ENCODE measurements at regions not wholly inside any gene's neighbourhood (a gene's known extent, or its start where the extent isn't known, plus 50 kb on each side); places are given as distances from the start of the nearest gene placed in this dataset.

GRCh38 chr16:80144191-80144590 lies 396.6 kb upstream of the DYNLRB2 start:
- no peaks in the 10 kb centered on the region for H3K36me3 Mint-ChIP-seq (ENCODE audit: low read depth)
- H3K4me1 Mint-ChIP-seq: no peaks in the 10 kb centered on the region
- intact Hi-C loops (cut with micrococcal nuclease): no loop called here
- CTCF ChIA-PET: no interaction called here
- peaks cover 3% of the 10 kb centered on the region for H3K27me3 Mint-ChIP-seq
- DNase-seq (no peak), ATAC-seq (ENCODE audit: low read depth) (no peak)
- no peak overlapping the region for H3K27ac Mint-ChIP-seq
- peaks cover 4% of the 10 kb centered on the region for H3K9me3 Mint-ChIP-seq
- no peak for TF ChIP-seq CTCF (IDR thresholded peaks at IDR 0.05)
- H3K4me3 Mint-ChIP-seq: no peak overlapping the region
- POLR2A ChIA-PET: no interaction called here

GRCh38 chr16:80142940-80143339 lies 397.9 kb upstream of the DYNLRB2 start:
- H3K27me3 Mint-ChIP-seq: peaks cover 3% of the 10 kb centered on the region
- intact Hi-C loops (cut with micrococcal nuclease): no loop called here
- peaks cover 4% of the 10 kb centered on the region for H3K9me3 Mint-ChIP-seq
- no peak overlapping the region for H3K4me3 Mint-ChIP-seq
- ChIA-PET CTCF (no interaction called here), POLR2A (no interaction called here)
- H3K36me3 Mint-ChIP-seq (ENCODE audit: low read depth): no peaks in the 10 kb centered on the region
- H3K27ac Mint-ChIP-seq: no peak overlapping the region
- no peak for ATAC-seq (ENCODE audit: low read depth)
- H3K4me1 Mint-ChIP-seq: no peaks in the 10 kb centered on the region
- DNase-seq: no peak
- no peak for TF ChIP-seq CTCF (IDR thresholded peaks at IDR 0.05)

- no peak for ATAC-seq (ENCODE audit: low read depth)
- no peak overlapping the region for H3K27ac Mint-ChIP-seq
- CTCF ChIA-PET: no interaction called here
- no peak for TF ChIP-seq CTCF (IDR thresholded peaks at IDR 0.05)
- peaks cover 3% of the 10 kb centered on the region for H3K27me3 Mint-ChIP-seq
- H3K36me3 Mint-ChIP-seq (ENCODE audit: low read depth): no peaks in the 10 kb centered on the region
- no peak overlapping the region for H3K4me3 Mint-ChIP-seq
- POLR2A ChIA-PET: no interaction called here
- intact Hi-C loops (cut with micrococcal nuclease): no loop called here
- DNase-seq: no peak
- H3K4me1 Mint-ChIP-seq: no peaks in the 10 kb centered on the region
- peaks cover 4% of the 10 kb centered on the region for H3K9me3 Mint-ChIP-seq
Observed at GRCh38 chr16:80142281-80142680, 398.5 kb upstream of the DYNLRB2 start.

- no peak overlapping the region for H3K27ac Mint-ChIP-seq
- intact Hi-C loops (cut with micrococcal nuclease): no loop called here
- H3K4me1 Mint-ChIP-seq: no peaks in the 10 kb centered on the region
- no peak for ATAC-seq (ENCODE audit: low read depth)
- H3K4me3 Mint-ChIP-seq: no peak overlapping the region
- ChIA-PET CTCF (no interaction called here), POLR2A (no interaction called here)
- TF ChIP-seq CTCF (IDR thresholded peaks at IDR 0.05): no peak
- no peaks in the 10 kb centered on the region for H3K36me3 Mint-ChIP-seq (ENCODE audit: low read depth)
- no peaks in the 10 kb centered on the region for H3K9me3 Mint-ChIP-seq
- no peak for DNase-seq
- H3K27me3 Mint-ChIP-seq: peaks cover 2% of the 10 kb centered on the region
Observed at GRCh38 chr16:80129791-80130190, 411.0 kb upstream of the DYNLRB2 start.

- DNase-seq (no peak), ATAC-seq (ENCODE audit: low read depth) (no peak)
- ChIA-PET POLR2A (no interaction called here), CTCF (no interaction called here)
- H3K27me3 Mint-ChIP-seq: peaks cover 2% of the 10 kb centered on the region
- H3K27ac Mint-ChIP-seq: no peak overlapping the region
- intact Hi-C loops (cut with micrococcal nuclease): no loop called here
- H3K4me1 Mint-ChIP-seq: no peaks in the 10 kb centered on the region
- no peak for TF ChIP-seq CTCF (IDR thresholded peaks at IDR 0.05)
- no peaks in the 10 kb centered on the region for H3K36me3 Mint-ChIP-seq (ENCODE audit: low read depth)
- no peaks in the 10 kb centered on the region for H3K9me3 Mint-ChIP-seq
- H3K4me3 Mint-ChIP-seq: no peak overlapping the region
Observed at GRCh38 chr16:80125677-80126076, 415.1 kb upstream of the DYNLRB2 start.
